NCI-H2171 treated with DMSO at 0.1 percent for 48 hours (cell line): ENCODE measurements at regions not wholly inside any gene's neighbourhood (a gene's known extent, or its start where the extent isn't known, plus 50 kb on each side); places are given as distances from the start of the nearest gene placed in this dataset.
"Not testable (repeated sequence)": the region's sequence is repeated elsewhere in the genome, so short reads cannot be mapped to it uniquely, and the experiment has no call there.

ENCODE experiments used
- DNase-seq: peaks from one replicate; lab custom pipeline; 2025; lab: John Stamatoyannopoulos, UW

DNA sequence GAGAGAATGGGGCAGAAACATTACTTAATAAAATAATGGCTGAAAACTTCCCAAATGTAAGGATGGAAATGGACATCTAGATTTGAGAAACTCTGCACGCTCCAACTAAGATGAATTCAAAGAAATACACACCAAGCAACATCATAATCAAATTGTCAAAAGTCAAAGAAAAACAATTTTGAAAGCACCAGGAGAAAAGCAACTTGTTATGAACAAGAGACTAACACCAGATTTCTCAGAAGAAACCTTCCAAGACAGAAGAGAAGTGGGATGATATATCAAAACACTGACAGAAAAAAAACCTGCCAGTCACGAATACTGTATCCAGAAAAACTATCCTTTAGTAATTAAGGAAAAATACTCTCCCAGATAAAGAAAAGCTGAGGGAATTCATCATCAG is 208.6 kb upstream of the SAMSN1 start:
- no peak for DNase-seq

GRCh38 chr21:14754259-14754604 is 208.1 kb upstream of the SAMSN1 start:
- DNase-seq = no peak

DNA sequence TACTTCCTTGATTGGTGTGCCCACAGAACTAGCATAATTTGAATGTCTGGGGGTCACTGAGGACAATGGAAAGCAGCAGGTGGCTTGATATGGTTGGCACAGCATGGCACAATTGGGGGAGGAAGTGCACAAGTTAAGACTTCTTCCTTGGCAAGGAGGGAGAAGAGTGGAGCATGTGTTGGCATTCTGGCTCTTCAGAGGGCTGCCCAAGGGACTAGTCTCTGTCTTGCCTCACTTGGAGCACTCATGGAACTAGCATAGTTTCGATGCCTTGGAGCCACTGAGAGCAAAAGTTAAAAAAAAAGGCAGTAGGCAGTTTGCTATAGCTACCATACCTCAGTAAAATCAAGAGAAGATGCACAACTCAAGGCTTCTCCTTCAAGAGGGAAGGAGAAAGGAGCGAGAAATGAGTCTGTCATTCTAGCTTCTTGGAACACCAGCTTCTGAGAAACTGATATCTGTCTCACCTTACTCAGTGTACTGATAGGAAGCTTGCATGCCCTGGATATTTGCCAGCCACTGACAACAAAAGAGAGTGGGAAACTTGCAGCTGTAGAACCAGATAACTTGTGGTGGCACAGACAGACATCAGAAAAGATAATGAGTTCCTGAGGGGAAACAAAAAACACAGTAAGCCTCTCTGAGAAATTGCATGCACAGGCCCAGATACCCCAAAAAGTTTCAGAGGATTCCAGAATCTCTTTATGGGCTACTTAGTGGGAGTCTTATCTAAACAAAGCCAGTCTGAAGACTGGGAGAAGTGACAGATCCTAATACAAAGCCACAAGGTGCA is 207.5 kb upstream of the SAMSN1 start:
- no peak for DNase-seq

DNA sequence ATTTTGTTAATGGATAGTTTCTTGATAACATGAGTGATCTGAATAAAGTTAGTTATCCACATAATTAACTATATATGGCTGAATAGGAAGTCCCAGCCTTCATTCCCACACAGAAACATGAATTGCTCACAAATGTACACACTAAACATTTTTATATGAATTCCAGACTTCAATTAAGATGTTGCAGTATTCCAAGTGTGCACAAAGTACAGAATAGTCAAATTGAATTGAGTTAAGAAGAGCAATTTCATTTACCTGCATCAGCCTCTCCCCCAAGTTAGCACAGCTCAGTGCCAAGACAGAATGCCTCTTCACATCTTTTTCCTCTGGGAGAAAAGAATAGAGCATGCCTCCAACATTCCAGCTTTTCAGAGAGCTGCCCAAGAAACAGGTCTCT is 207.0 kb upstream of the SAMSN1 start:
- DNase-seq = no peak

DNA sequence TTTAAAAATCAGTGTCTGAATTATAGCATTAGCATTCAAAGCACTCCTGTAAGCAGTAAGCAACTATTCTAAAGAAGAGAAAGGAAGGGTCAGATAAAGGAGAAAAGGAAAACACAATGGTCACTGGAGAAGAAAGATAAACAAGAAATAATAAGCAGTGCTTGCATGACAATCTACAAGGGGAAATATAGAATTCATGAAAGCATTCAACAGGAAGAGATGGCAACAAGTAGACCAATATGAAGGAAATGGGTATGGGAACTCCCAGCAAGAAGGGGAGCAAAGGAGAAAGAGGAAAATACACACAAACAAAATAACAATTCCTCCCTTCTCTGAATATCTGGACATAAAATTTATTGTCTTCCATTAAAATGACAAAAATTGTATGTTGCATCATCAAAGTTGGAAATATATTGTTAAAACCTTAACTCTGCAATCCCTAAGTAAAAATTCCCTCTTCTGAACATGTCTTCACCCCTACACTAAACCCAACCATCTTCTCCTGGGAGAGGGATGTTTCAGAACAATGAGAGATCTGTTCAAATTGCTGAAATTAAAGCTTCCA is 206.3 kb upstream of the SAMSN1 start:
- DNase-seq = no peak

DNA sequence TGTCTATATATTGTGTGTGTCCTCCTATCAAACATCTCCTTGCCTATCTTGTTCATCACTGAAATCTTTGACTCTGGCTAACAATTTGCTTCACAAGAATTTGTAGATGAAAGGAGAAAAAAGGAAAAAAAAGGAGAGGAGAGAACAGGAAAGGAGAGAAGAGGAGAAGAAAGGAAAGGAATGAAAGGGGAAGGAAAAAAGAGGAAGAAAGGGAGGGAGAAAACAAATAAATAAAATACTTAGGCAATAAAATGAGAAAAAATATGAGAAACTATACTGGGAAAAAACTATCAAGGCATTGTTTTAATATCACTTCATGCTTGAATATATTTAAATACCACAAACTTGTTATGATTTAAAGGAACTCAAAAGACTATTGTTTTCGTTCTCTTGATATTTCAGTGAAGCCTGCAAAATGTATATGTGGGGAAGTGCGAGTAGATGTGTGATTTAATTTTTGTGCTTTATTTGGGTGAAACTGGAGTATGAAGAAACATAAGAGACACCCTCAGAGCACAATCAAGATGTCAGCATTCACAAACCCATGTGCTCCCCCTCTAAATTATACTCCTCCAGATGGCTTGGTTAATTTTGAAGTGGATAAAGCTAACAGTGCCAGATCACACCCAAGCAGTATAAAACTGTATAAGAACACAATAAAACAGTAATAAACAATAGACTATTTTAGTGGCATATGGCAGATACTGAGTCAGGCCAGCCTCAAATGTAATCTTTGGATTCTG is 205.7 kb upstream of the SAMSN1 start:
- no peak for DNase-seq

DNA sequence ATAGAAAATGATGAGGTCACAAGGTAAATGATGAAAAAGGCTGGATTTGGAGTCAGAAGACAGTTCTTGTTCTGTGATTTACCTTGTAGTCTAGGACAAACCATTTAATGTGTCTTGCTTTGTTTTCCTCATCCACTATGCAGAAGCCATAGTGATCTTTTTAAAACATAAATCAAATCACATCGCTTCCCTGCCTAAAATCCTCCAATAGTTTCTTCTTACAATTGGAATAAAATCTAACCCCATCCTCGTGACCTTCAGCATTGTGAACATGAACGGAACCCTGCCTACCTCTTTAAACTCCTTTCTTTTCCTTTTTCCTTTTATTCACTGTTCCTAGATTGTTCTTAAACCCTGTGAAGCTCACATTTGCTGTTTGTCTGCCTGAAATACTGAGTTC is 204.9 kb upstream of the SAMSN1 start:
- no peak for DNase-seq

GRCh38 chr21:14750041-14750440 is 203.9 kb upstream of the SAMSN1 start:
- no peak for DNase-seq

- no peak for DNase-seq
Observed at GRCh38 chr21:14748662-14749061, 202.5 kb upstream of the SAMSN1 start.

- no peak for DNase-seq
Observed at GRCh38 chr21:14744368-14744767, 198.3 kb upstream of the SAMSN1 start.

DNA sequence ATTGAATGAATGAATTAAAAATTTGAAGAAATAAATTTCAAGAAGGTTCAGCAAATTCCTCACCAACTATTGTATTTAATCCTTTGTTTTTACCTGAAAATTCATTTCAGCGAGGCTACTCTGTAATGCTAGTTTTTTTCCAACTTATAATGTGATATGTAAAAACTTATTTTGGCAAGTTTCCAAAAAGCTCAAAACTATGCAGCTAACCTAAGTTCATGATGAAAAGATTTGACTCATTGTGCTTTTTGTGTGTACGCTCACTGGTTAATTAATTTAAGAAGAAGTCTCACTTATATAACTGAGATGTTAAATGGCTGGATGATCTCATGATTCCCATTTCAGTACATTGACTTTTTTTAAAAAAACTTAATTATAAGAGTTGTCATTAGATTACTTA is 196.0 kb upstream of the SAMSN1 start:
- no peak for DNase-seq

- DNase-seq = no peak
Observed at GRCh38 chr21:14741256-14741655, 195.1 kb upstream of the SAMSN1 start.

GRCh38 chr21:14740692-14741091 is 194.6 kb upstream of the SAMSN1 start:
- no peak for DNase-seq

GRCh38 chr21:14740116-14740515 is 194.0 kb upstream of the SAMSN1 start:
- no peak for DNase-seq

DNA sequence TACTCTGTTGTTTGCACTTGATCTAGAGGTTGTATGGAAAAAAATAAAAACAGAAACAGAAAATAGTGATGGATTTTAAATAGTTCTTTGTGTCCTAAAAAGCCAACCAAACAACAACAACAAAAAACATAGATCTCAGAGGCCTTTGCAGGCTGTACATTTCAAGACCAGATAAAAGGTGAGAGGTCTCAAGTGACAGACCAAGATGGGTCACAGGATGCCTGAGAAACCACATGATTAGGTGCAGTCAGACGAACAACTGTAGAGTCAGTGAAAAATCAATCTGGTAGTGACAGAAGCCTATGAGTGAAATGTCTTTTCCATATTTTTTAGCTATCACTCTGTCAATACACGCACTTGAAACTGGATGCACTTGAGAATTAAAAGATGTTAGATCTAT is 193.5 kb upstream of the SAMSN1 start:
- DNase-seq = no peak

DNA sequence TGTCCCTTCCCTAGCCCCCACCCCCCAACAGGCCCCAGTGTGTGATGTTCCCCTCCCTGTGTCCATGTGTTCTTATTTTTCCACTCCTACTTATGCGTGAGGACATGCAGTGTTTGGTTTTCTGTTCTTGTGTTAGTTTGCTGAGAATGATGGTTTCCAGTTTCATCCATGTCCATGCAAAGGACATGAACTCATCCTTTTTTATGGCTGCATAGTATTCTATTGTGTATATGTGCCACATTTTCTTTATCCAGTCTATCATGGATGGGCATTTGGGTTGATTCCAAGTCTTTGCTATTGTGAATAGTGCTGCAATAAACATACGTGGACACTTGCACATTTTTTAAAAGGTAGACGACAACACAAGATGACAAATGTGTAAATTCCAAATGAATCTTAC is 192.5 kb upstream of the SAMSN1 start:
- not testable (repeated sequence) for DNase-seq

- DNase-seq = peak; percentile 16
Observed at GRCh38 chr21:14737922-14738321, 191.8 kb upstream of the SAMSN1 start.

GRCh38 chr21:14737284-14737691 is 191.2 kb upstream of the SAMSN1 start:
- DNase-seq = no peak

DNA sequence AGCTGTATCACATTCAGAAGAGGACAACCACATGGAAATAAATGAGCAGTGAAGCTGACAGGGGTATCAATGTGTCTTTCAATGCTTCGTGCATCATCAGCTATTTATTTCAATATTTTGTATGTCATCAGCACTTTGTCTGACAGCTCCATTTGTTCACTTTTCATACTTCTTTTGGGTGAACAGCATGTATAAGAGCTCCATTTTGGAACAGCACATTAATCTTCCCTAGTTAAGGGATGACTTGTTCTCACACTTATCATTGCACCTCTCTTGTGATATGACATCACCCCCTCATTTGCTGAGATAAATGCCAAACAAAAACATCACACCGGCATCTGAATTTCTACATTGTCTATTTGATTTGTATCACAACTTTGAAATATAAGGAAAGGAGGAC is 190.6 kb upstream of the SAMSN1 start:
- DNase-seq = no peak

DNA sequence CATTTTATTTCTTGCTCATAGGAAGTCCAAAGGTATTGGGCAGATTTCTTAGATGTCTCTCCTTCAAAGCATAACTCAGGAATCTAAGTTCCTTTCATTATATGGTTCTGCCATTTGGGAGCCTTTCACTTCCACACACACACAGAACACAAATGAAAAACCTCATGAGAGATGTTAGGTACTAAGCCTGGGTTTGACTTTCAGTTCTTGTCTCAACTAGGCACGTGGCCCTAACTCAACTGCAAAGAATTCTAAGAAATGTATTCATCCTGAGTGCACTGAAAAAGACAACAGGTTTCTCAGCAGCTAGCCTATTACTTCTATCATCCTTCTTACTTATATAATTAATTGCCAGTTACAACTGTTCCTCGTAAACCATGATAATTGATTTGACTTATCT is 190.0 kb upstream of the SAMSN1 start:
- DNase-seq = no peak

DNA sequence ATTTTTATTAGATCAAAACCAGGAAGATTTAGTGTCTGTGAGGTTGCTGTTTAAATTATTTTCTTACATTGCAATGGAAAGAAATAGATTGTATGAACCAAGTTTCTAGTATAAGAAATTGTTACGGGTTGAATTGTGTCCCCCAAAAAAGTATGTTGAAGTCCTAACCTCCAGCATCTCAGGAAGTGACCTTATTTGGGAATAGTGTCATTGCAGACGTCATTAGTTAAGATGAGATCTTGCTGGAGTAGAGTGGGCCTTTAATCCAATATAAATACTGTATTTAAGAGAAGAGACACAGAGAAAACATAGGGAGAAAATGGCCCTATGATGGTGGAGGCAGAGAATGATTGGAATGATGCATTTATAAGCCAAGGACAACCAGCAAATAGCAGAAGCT is 188.7 kb upstream of the SAMSN1 start:
- DNase-seq = no peak

GRCh38 chr21:14734191-14734590 is 188.1 kb upstream of the SAMSN1 start:
- no peak for DNase-seq

DNA sequence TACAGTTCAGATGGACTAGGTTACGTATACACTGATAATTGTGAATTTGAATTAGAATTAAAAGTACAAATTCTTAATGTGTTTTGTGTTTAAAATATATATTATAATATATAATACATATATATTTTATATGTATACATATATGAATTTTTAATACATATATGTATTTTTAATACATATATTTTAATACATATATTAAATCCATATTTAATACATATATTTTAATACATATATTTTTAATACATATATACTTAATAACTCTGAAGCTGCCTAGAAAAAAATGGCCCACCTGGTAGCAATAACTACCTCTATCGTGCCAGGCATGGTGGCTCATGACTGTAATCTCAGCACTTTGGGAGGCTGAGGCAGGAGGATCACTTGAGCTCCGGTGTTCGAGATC is 179.1 kb upstream of the SAMSN1 start:
- no peak for DNase-seq
